ENCODE measurements at regions not wholly inside any gene's neighbourhood (a gene's known extent, or its start where the extent isn't known, plus 50 kb on each side); places are given as distances from the start of the nearest gene placed in this dataset.

GRCh38 chr6:97813889-97814567 lies 531.0 kb upstream of the MMS22L start:
- no peak overlapping the region for H3K4me3 Mint-ChIP-seq
- H3K9me3 Mint-ChIP-seq: no peaks in the 10 kb centered on the region
- peaks cover 4% of the 10 kb centered on the region for H3K27me3 Mint-ChIP-seq
- no peaks in the 10 kb centered on the region for H3K36me3 Mint-ChIP-seq
- no peak for TF ChIP-seq CTCF (conservative IDR thresholded peaks at IDR 0.05)
- no peak overlapping the region for H3K27ac Mint-ChIP-seq
- no peak for DNase-seq (ENCODE audit: extremely low spot score, unreplicated experiment)
- no peaks in the 10 kb centered on the region for H3K4me1 Mint-ChIP-seq (ENCODE audit: unreplicated experiment)

DNA sequence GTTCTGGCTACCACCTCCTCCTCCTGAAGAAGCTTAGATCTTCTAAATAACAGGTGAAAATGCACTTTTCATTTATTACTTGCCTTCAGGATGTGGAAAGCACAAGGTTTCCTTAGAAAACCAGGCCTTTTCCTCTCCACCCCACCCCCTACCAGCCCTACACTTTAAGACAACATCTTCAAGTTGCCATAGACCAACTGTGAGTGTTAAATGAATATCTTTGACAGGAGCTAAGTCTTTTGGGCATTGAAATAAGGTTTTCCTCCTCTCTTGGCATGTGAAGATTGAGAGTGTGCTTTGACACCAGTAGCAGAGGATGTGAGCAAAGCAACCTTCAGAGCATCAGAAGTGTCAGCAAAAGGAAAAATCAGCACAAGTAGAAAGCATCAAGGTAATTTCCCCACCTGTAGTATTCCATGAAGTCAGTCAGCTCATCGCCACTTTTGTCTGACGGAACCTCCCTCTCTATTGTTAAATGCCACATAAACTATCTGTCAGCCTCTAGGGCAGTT lies 532.3 kb upstream of the MMS22L start:
- Mint-ChIP-seq H3K9me3 (no peaks in the 10 kb centered on the region), H3K36me3 (no peaks in the 10 kb centered on the region), H3K27me3 (peaks cover 4% of the 10 kb centered on the region), H3K4me1 (ENCODE audit: unreplicated experiment) (no peaks in the 10 kb centered on the region), H3K4me3 (no peak overlapping the region), H3K27ac (no peak overlapping the region)
- TF ChIP-seq CTCF (conservative IDR thresholded peaks at IDR 0.05): no peak
- no peak for DNase-seq (ENCODE audit: extremely low spot score, unreplicated experiment)

GRCh38 chr6:97816526-97816925 lies 533.5 kb upstream of the MMS22L start:
- no peak overlapping the region for H3K4me3 Mint-ChIP-seq
- TF ChIP-seq CTCF (conservative IDR thresholded peaks at IDR 0.05): no peak
- H3K9me3 Mint-ChIP-seq: no peaks in the 10 kb centered on the region
- no peaks in the 10 kb centered on the region for H3K4me1 Mint-ChIP-seq (ENCODE audit: unreplicated experiment)
- H3K27me3 Mint-ChIP-seq: peaks cover 4% of the 10 kb centered on the region
- H3K27ac Mint-ChIP-seq: no peak overlapping the region
- no peaks in the 10 kb centered on the region for H3K36me3 Mint-ChIP-seq
- DNase-seq (ENCODE audit: extremely low spot score, unreplicated experiment): no peak

- Mint-ChIP-seq H3K4me1 (ENCODE audit: unreplicated experiment) (no peaks in the 10 kb centered on the region), H3K36me3 (no peaks in the 10 kb centered on the region), H3K4me3 (no peak overlapping the region), H3K27me3 (peaks cover 6% of the 10 kb centered on the region), H3K9me3 (no peaks in the 10 kb centered on the region), H3K27ac (no peak overlapping the region)
- TF ChIP-seq CTCF (conservative IDR thresholded peaks at IDR 0.05): no peak
- no peak for DNase-seq (ENCODE audit: extremely low spot score, unreplicated experiment)
Observed at GRCh38 chr6:97819710-97820109, 536.7 kb upstream of the MMS22L start.

- DNase-seq (ENCODE audit: extremely low spot score, unreplicated experiment): no peak
- Mint-ChIP-seq H3K4me3 (no peak overlapping the region), H3K36me3 (no peaks in the 10 kb centered on the region), H3K27me3 (peaks cover 6% of the 10 kb centered on the region), H3K4me1 (ENCODE audit: unreplicated experiment) (no peaks in the 10 kb centered on the region), H3K9me3 (no peaks in the 10 kb centered on the region), H3K27ac (no peak overlapping the region)
- no peak for TF ChIP-seq CTCF (conservative IDR thresholded peaks at IDR 0.05)
Observed at GRCh38 chr6:97820400-97820799, 537.4 kb upstream of the MMS22L start.

Measured in type B pancreatic cell (in vitro differentiated cells).